ENCODE measurements at regions not wholly inside any gene's neighbourhood (a gene's known extent, or its start where the extent isn't known, plus 50 kb on each side); places are given as distances from the start of the nearest gene placed in this dataset.

- FAIRE-seq (no peak), ATAC-seq (no peak), DNase-seq (ENCODE audit: extremely low read depth in 1 of 4, low spot score in 3 of 4) (no peak)
- H3K27ac ChIP-seq (ENCODE audit: extremely low read depth, low read depth, low read length) = no peak overlapping the region
- H3K27me3 ChIP-seq (ENCODE audit: control insufficient read depth in 2 of 2, insufficient read depth in 2 of 2, low read length in 2 of 2) = no peaks in the 10 kb centered on the region
- CTCF ChIA-PET (ENCODE audit: low intra/inter-chr PET ratio) = interaction anchor here (5.0 kb wide), 1 partner anchor 344 kb away, joined by 41 read pairs; no protein-coding TSS in a partner anchor
- no peak overlapping the region for H3K4me3 ChIP-seq
- POLR2A ChIA-PET = no interaction called here
- H3K9me3 ChIP-seq (replicated peaks; ENCODE audit: control insufficient read depth, insufficient read depth, low read depth, low read length) = no peaks in the 10 kb centered on the region
- H3K9me1 ChIP-seq (ENCODE audit: control insufficient read depth, insufficient read depth, low read length) = no peaks in the 10 kb centered on the region
- intact Hi-C loops (cut with micrococcal nuclease) (loop anchor here (5.0 kb wide), 1 partner anchor 330 kb away; no protein-coding TSS in a partner anchor), in situ Hi-C loops (cut with MboI) (no loop called here)
- H2AFZ ChIP-seq (ENCODE audit: low read depth, low read length) = no peak overlapping the region
- no TSS peak for BruUV-seq (replicated peaks)
- H3K36me3 ChIP-seq (ENCODE audit: control insufficient read depth, insufficient read depth, low read length) = no peaks in the 10 kb centered on the region
- 0% methylated on average over 5 of the region's 5 CpGs for WGBS (ENCODE audit: insufficient coverage, low coverage, missing lambda C conversion rate)
- H3K4me1 ChIP-seq (replicated peaks in 1 of 2; ENCODE audit: control insufficient read depth in 2 of 2, insufficient read depth in 2 of 2, low read length in 2 of 2) = no peaks in the 10 kb centered on the region
- no peak overlapping the region for H3K4me2 ChIP-seq (ENCODE audit: insufficient read depth, low read length)
- no peaks in the 10 kb centered on the region for H4K20me1 ChIP-seq (replicated peaks; ENCODE audit: control insufficient read depth, insufficient read depth, low read length)
- H3K9ac ChIP-seq (ENCODE audit: insufficient read depth in 1 of 2, low read depth in 2 of 2, low read length in 2 of 2) = no peak overlapping the region
- H3K79me2 ChIP-seq (ENCODE audit: control insufficient read depth, insufficient read depth, low read length) = no peaks in the 10 kb centered on the region
- TF ChIP-seq POU5F1 (IDR thresholded peaks at IDR 0.05; ENCODE audit: borderline replicate concordance, low read depth, low read length, partially characterized antibody) = no peak
- no peak for TF ChIP-seq PHB2 (IDR thresholded peaks at IDR 0.05; ENCODE audit: low read depth)
- no peak for TF ChIP-seq UBTF (IDR thresholded peaks at IDR 0.05; ENCODE audit: borderline replicate concordance in 1 of 2, low read depth in 2 of 2, low read length in 2 of 2)
- no peak for TF ChIP-seq ZNF592 (IDR thresholded peaks at IDR 0.05)
- no peak for TF ChIP-seq ZNF436 (CRISPR knock-in tag; IDR thresholded peaks at IDR 0.05)
- no peak for TF ChIP-seq ZNF57 (CRISPR knock-in tag; IDR thresholded peaks at IDR 0.05)
- TF ChIP-seq TCF7L2 (IDR thresholded peaks at IDR 0.05; ENCODE audit: low read depth, low read length) = no peak
- TF ChIP-seq HOMEZ (CRISPR knock-in tag; IDR thresholded peaks at IDR 0.05) = no peak
- TF ChIP-seq ZNF699 (CRISPR knock-in tag; IDR thresholded peaks at IDR 0.05; ENCODE audit: insufficient replicate concordance) = no peak
- TF ChIP-seq IRF9 (tag; IDR thresholded peaks at IDR 0.05) = no peak
- TF ChIP-seq TCF15 (CRISPR knock-in tag; IDR thresholded peaks at IDR 0.05) = no peak
- TF ChIP-seq RBBP5 (IDR thresholded peaks at IDR 0.05; ENCODE audit: borderline replicate concordance, insufficient read depth, low read length, poor library complexity, severe bottlenecking) = no peak
- TF ChIP-seq RBM15 (IDR thresholded peaks at IDR 0.05; ENCODE audit: insufficient read depth, low read length) = no peak
Observed at GRCh38 chr18:6542296-6542695, 127.6 kb upstream of the L3MBTL4 start.
